Prostate gland (tissue), 2 donors: ENCODE measurements at regions not wholly inside any gene's neighbourhood (a gene's known extent, or its start where the extent isn't known, plus 50 kb on each side); places are given as distances from the start of the nearest gene placed in this dataset.

Source experiments
- POLR2A ChIP-seq: fragments of 450-650 bp; IDR thresholded peaks from one replicate; pipeline ENCODE4 v1.6.1; 2016; ENCODE audit warnings: antibody characterized with exemption, mild to moderate bottlenecking
- POLR2AphosphoS5 ChIP-seq: sonication (generic); formaldehyde crosslinking; IDR thresholded peaks from one replicate; pipeline ENCODE4 v1.6.1; 2017; ENCODE audit warnings: antibody characterized with exemption
- TF ChIP-seq, protein P1 (sequence below), 4 experiments: fragments of 200-600 bp in 2 of 4; fragments of 450-650 bp in 2 of 4; sonication (generic) in 2 of 4; IDR thresholded peaks; 1 replicate in 3 of 4; 2 replicates in 1 of 4; pipeline ENCODE4 v1.5.1; 2016 to 2019; ENCODE audit warnings: antibody characterized with exemption in 4 of 4, mild to moderate bottlenecking in 2 of 4, moderate library complexity in 2 of 4

DNA sequence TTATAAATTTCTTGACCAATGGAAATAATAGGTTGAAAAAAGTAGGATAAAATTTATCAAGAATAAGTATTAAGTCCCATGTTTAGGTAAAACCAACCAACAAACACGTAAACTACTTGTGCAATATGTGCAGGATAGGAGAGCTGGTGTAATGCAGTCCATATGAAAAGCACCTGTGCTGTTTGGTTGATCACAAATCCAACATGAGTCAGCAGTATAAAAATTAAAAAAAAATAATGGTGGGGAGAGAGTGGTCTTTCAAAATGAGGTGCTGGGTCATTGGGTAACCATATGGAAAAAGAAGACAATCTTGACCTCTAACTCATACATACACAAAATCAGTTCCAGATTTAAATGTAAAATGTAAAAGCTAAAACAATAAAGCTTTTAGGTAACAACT, 181.8 kb downstream of the HS3ST3B1 start:
- TF ChIP-seq POLR2A (no peak), POLR2AphosphoS5 (no peak)
- TF ChIP-seq, protein P1, sequence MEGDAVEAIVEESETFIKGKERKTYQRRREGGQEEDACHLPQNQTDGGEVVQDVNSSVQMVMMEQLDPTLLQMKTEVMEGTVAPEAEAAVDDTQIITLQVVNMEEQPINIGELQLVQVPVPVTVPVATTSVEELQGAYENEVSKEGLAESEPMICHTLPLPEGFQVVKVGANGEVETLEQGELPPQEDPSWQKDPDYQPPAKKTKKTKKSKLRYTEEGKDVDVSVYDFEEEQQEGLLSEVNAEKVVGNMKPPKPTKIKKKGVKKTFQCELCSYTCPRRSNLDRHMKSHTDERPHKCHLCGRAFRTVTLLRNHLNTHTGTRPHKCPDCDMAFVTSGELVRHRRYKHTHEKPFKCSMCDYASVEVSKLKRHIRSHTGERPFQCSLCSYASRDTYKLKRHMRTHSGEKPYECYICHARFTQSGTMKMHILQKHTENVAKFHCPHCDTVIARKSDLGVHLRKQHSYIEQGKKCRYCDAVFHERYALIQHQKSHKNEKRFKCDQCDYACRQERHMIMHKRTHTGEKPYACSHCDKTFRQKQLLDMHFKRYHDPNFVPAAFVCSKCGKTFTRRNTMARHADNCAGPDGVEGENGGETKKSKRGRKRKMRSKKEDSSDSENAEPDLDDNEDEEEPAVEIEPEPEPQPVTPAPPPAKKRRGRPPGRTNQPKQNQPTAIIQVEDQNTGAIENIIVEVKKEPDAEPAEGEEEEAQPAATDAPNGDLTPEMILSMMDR (IDR thresholded peaks at IDR 0.05), result no peak
